ENCODE measurements at regions not wholly inside any gene's neighbourhood (a gene's known extent, or its start where the extent isn't known, plus 50 kb on each side); places are given as distances from the start of the nearest gene placed in this dataset.

DNA sequence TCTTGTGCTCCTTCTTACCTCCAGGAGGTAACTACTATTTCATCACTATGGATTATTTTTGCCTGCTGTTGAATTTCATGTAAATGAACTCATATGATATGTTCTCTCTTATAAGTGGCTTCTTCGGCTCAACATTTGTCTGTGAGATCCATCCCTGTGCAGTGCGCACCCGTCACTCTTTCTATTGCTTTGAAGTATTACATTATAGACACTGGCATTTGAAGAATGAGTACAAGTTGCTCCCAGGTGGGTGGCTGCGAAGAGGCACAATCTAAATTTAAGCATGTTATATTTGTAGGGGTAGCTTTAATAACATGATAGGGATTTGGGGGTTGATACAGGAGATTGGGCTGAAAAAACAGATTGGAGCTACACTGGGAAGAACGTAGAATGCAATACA, 809.7 kb downstream of the CCSER2 start:
- H3K27ac Mint-ChIP-seq, result no peak overlapping the region

More for the DNA sequence above, 809.7 kb downstream of the CCSER2 start:
- no peak overlapping the region for H3K4me2 ChIP-seq
- no peak overlapping the region for H3K4me3 ChIP-seq
- Mint-ChIP-seq H3K36me3 (ENCODE audit: low read depth) (peaks cover 15% of the 10 kb centered on the region; the same call in 2 of the 3 replicates), H3K27me3 (ENCODE audit: insufficient read depth, low read depth, poor library complexity) (peaks cover 2% of the 10 kb centered on the region), H3K9me3 (peaks cover 64% of the 10 kb centered on the region), H3K4me3 (no peak overlapping the region), H3K4me1 (no peaks in the 10 kb centered on the region)
- no peaks in the 10 kb centered on the region for H3K4me1 ChIP-seq (ENCODE audit: insufficient read depth)
- H3K36me3 ChIP-seq (ENCODE audit: insufficient read depth), result no peaks in the 10 kb centered on the region
- ATAC-seq, result no peak
- no peaks in the 10 kb centered on the region for H3K9me2 ChIP-seq (ENCODE audit: insufficient read depth)
- no peak overlapping the region for H3K27ac ChIP-seq (ENCODE audit: low read depth)
- H3F3A ChIP-seq (replicated peaks; ENCODE audit: low read depth), result no peaks in the 10 kb centered on the region
- no peak for DNase-seq (ENCODE audit: low spot score)
- no peak for TF ChIP-seq EZH2phosphoT487 (IDR thresholded peaks at IDR 0.05; ENCODE audit: unreplicated experiment)
- TF ChIP-seq NANOG (IDR thresholded peaks at IDR 0.05; ENCODE audit: borderline replicate concordance), result no peak
- TF ChIP-seq, protein P1, sequence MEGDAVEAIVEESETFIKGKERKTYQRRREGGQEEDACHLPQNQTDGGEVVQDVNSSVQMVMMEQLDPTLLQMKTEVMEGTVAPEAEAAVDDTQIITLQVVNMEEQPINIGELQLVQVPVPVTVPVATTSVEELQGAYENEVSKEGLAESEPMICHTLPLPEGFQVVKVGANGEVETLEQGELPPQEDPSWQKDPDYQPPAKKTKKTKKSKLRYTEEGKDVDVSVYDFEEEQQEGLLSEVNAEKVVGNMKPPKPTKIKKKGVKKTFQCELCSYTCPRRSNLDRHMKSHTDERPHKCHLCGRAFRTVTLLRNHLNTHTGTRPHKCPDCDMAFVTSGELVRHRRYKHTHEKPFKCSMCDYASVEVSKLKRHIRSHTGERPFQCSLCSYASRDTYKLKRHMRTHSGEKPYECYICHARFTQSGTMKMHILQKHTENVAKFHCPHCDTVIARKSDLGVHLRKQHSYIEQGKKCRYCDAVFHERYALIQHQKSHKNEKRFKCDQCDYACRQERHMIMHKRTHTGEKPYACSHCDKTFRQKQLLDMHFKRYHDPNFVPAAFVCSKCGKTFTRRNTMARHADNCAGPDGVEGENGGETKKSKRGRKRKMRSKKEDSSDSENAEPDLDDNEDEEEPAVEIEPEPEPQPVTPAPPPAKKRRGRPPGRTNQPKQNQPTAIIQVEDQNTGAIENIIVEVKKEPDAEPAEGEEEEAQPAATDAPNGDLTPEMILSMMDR (conservative IDR thresholded peaks at IDR 0.05; ENCODE audit: low read depth in 2 of 2), result no peak
- no peak for TF ChIP-seq ZNF114 (CRISPR knock-in tag; IDR thresholded peaks at IDR 0.05)
- TF ChIP-seq ZNF331 (CRISPR knock-in tag; IDR thresholded peaks at IDR 0.05; ENCODE audit: low read depth), result no peak
- no peak for TF ChIP-seq POLR2AphosphoS5 (IDR thresholded peaks at IDR 0.05; ENCODE audit: low read depth)
- TF ChIP-seq, protein P2, sequence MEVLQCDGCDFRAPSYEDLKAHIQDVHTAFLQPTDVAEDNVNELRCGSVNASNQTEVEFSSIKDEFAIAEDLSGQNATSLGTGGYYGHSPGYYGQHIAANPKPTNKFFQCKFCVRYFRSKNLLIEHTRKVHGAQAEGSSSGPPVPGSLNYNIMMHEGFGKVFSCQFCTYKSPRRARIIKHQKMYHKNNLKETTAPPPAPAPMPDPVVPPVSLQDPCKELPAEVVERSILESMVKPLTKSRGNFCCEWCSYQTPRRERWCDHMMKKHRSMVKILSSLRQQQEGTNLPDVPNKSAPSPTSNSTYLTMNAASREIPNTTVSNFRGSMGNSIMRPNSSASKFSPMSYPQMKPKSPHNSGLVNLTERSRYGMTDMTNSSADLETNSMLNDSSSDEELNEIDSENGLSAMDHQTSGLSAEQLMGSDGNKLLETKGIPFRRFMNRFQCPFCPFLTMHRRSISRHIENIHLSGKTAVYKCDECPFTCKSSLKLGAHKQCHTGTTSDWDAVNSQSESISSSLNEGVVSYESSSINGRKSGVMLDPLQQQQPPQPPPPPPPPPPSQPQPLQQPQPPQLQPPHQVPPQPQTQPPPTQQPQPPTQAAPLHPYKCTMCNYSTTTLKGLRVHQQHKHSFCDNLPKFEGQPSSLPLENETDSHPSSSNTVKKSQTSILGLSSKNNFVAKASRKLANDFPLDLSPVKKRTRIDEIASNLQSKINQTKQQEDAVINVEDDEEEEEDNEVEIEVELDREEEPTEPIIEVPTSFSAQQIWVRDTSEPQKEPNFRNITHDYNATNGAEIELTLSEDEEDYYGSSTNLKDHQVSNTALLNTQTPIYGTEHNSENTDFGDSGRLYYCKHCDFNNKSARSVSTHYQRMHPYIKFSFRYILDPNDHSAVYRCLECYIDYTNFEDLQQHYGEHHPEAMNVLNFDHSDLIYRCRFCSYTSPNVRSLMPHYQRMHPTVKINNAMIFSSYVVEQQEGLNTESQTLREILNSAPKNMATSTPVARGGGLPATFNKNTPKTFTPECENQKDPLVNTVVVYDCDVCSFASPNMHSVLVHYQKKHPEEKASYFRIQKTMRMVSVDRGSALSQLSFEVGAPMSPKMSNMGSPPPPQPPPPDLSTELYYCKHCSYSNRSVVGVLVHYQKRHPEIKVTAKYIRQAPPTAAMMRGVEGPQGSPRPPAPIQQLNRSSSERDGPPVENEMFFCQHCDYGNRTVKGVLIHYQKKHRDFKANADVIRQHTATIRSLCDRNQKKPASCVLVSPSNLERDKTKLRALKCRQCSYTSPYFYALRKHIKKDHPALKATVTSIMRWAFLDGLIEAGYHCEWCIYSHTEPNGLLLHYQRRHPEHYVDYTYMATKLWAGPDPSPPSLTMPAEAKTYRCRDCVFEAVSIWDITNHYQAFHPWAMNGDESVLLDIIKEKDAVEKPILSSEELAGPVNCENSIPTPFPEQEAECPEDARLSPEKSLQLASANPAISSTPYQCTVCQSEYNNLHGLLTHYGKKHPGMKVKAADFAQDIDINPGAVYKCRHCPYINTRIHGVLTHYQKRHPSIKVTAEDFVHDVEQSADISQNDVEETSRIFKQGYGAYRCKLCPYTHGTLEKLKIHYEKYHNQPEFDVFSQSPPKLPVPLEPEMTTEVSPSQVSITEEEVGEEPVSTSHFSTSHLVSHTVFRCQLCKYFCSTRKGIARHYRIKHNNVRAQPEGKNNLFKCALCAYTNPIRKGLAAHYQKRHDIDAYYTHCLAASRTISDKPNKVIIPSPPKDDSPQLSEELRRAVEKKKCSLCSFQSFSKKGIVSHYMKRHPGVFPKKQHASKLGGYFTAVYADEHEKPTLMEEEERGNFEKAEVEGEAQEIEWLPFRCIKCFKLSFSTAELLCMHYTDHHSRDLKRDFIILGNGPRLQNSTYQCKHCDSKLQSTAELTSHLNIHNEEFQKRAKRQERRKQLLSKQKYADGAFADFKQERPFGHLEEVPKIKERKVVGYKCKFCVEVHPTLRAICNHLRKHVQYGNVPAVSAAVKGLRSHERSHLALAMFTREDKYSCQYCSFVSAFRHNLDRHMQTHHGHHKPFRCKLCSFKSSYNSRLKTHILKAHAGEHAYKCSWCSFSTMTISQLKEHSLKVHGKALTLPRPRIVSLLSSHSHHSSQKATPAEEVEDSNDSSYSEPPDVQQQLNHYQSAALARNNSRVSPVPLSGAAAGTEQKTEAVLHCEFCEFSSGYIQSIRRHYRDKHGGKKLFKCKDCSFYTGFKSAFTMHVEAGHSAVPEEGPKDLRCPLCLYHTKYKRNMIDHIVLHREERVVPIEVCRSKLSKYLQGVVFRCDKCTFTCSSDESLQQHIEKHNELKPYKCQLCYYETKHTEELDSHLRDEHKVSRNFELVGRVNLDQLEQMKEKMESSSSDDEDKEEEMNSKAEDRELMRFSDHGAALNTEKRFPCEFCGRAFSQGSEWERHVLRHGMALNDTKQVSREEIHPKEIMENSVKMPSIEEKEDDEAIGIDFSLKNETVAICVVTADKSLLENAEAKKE (CRISPR knock-in tag; IDR thresholded peaks at IDR 0.05), result no peak
- TF ChIP-seq JUNB (IDR thresholded peaks at IDR 0.05; ENCODE audit: unreplicated experiment), result no peak
- TF ChIP-seq EZH2 (IDR thresholded peaks at IDR 0.05; ENCODE audit: low read depth, unreplicated experiment), result no peak
- TF ChIP-seq, protein P3, sequence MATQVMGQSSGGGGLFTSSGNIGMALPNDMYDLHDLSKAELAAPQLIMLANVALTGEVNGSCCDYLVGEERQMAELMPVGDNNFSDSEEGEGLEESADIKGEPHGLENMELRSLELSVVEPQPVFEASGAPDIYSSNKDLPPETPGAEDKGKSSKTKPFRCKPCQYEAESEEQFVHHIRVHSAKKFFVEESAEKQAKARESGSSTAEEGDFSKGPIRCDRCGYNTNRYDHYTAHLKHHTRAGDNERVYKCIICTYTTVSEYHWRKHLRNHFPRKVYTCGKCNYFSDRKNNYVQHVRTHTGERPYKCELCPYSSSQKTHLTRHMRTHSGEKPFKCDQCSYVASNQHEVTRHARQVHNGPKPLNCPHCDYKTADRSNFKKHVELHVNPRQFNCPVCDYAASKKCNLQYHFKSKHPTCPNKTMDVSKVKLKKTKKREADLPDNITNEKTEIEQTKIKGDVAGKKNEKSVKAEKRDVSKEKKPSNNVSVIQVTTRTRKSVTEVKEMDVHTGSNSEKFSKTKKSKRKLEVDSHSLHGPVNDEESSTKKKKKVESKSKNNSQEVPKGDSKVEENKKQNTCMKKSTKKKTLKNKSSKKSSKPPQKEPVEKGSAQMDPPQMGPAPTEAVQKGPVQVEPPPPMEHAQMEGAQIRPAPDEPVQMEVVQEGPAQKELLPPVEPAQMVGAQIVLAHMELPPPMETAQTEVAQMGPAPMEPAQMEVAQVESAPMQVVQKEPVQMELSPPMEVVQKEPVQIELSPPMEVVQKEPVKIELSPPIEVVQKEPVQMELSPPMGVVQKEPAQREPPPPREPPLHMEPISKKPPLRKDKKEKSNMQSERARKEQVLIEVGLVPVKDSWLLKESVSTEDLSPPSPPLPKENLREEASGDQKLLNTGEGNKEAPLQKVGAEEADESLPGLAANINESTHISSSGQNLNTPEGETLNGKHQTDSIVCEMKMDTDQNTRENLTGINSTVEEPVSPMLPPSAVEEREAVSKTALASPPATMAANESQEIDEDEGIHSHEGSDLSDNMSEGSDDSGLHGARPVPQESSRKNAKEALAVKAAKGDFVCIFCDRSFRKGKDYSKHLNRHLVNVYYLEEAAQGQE (IDR thresholded peaks at IDR 0.05; ENCODE audit: unreplicated experiment), result no peak
- TF ChIP-seq CREB1 (CRISPR knock-in tag; IDR thresholded peaks at IDR 0.05; ENCODE audit: low read depth), result no peak
- H3K27me3 ChIP-seq (ENCODE audit: insufficient read depth), result no peaks in the 10 kb centered on the region
- no peaks in the 10 kb centered on the region for H4K20me1 ChIP-seq (replicated peaks; ENCODE audit: insufficient read depth)
- no peaks in the 10 kb centered on the region for H3K79me2 ChIP-seq (replicated peaks; ENCODE audit: insufficient read depth)
- H2AFZ ChIP-seq, result no peak overlapping the region

Measured in GM23338 (cell line).